Left ventricle myocardium inferior (tissue), 1 donor: ENCODE measurements at regions not wholly inside any gene's neighbourhood (a gene's known extent, or its start where the extent isn't known, plus 50 kb on each side); places are given as distances from the start of the nearest gene placed in this dataset.

Experiments used
- DNase-seq: peaks from one replicate; pipeline ENCODE4 v3.0.0-alpha.2; 2020
- H3K27ac ChIP-seq: fragments of 200-600 bp; replicated peaks from 2 replicates; pipeline ENCODE4 v1.8.0; 2021
- H3K27me3 ChIP-seq: fragments of 200-600 bp; 2 replicates; pipeline ENCODE4 v1.8.0; 2021; ENCODE audit warnings: low read depth
- H3K36me3 ChIP-seq: fragments of 200-600 bp; 2 replicates; pipeline ENCODE4 v1.8.0; 2021
- H3K4me1 ChIP-seq: fragments of 200-600 bp; 2 replicates; pipeline ENCODE4 v1.8.0; 2021
- H3K4me3 ChIP-seq: fragments of 200-600 bp; 2 replicates; pipeline ENCODE4 v1.8.0; 2021; ENCODE audit warnings: mild to moderate bottlenecking, moderate library complexity
- H3K9me3 ChIP-seq: fragments of 200-600 bp; replicated peaks from 2 replicates; pipeline ENCODE4 v1.8.0; 2021
- CTCF ChIP-seq: fragments of 200-600 bp; IDR thresholded peaks from 2 replicates; pipeline ENCODE4 v1.8.0; 2021; ENCODE audit warnings: antibody characterized with exemption, mild to moderate bottlenecking, borderline replicate concordance
- intact Hi-C: fragments of 100-400 bp; cut with micrococcal nuclease; formaldehyde crosslinking; loops from one replicate; pipeline ENCODE4 v1.11.0; 2022
- donor health status: DM: no; HTN: yes; CAD: no; lungs with severe emphysema.

GRCh38 chr7:80333040-80333439 is 178.8 kb downstream of the GNAT3 start:
- Histone ChIP-seq H3K9me3 (no peaks in the 10 kb centered on the region), H3K4me1 (peaks cover 24% of the 10 kb centered on the region), H3K36me3 (no peaks in the 10 kb centered on the region), H3K27ac (no peak overlapping the region), H3K27me3 (no peaks in the 10 kb centered on the region), H3K4me3 (no peak overlapping the region)
- intact Hi-C loops = no loop called here
- no peak for TF ChIP-seq CTCF
- DNase-seq = no peak

- no peak overlapping the region for H3K27ac ChIP-seq
- intact Hi-C loops = no loop called here
- peaks cover 12% of the 10 kb centered on the region for H3K4me1 ChIP-seq
- no peaks in the 10 kb centered on the region for H3K27me3 ChIP-seq
- TF ChIP-seq CTCF = no peak
- DNase-seq = no peak
- no peaks in the 10 kb centered on the region for H3K36me3 ChIP-seq
- no peak overlapping the region for H3K4me3 ChIP-seq
- peaks cover 6% of the 10 kb centered on the region for H3K9me3 ChIP-seq
These were observed 181.4 kb downstream of the GNAT3 start for GRCh38 chr7:80330434-80330833.

GRCh38 chr7:80324032-80324431 is 187.8 kb downstream of the GNAT3 start:
- intact Hi-C loops = no loop called here
- no peaks in the 10 kb centered on the region for H3K4me1 ChIP-seq
- TF ChIP-seq CTCF = no peak
- H3K27ac ChIP-seq = no peak overlapping the region
- H3K4me3 ChIP-seq = no peak overlapping the region
- H3K36me3 ChIP-seq = no peaks in the 10 kb centered on the region
- peaks cover 6% of the 10 kb centered on the region for H3K9me3 ChIP-seq
- H3K27me3 ChIP-seq = no peaks in the 10 kb centered on the region
- no peak for DNase-seq

GRCh38 chr7:80319461-80319860 is 184.8 kb downstream of the GNAI1 start:
- Histone ChIP-seq H3K4me1 (no peaks in the 10 kb centered on the region), H3K36me3 (no peaks in the 10 kb centered on the region), H3K4me3 (no peak overlapping the region), H3K27ac (no peak overlapping the region), H3K9me3 (no peaks in the 10 kb centered on the region), H3K27me3 (no peaks in the 10 kb centered on the region)
- DNase-seq = no peak
- TF ChIP-seq CTCF = no peak
- intact Hi-C loops = no loop called here

GRCh38 chr7:80318081-80318480 is 183.4 kb downstream of the GNAI1 start:
- intact Hi-C loops = no loop called here
- Histone ChIP-seq H3K27me3 (no peaks in the 10 kb centered on the region), H3K36me3 (no peaks in the 10 kb centered on the region)

More at GRCh38 chr7:80318081-80318480, 183.4 kb downstream of the GNAI1 start:
- DNase-seq = no peak
- Histone ChIP-seq H3K4me1 (no peaks in the 10 kb centered on the region), H3K9me3 (no peaks in the 10 kb centered on the region), H3K4me3 (no peak overlapping the region), H3K27ac (no peak overlapping the region)
- no peak for TF ChIP-seq CTCF
